Lower leg skin (tissue), 3 donors: ENCODE measurements at regions not wholly inside any gene's neighbourhood (a gene's known extent, or its start where the extent isn't known, plus 50 kb on each side); places are given as distances from the start of the nearest gene placed in this dataset.

Experiments used
- POLR2A ChIP-seq, 2 donors: fragments of 450-650 bp; IDR thresholded peaks; one replicate each; pipeline ENCODE4 v1.6.1; 2016 to 2017; ENCODE audit warnings: antibody characterized with exemption in 2 of 2, mild to moderate bottlenecking in 1 of 2, moderate library complexity in 1 of 2
- TF ChIP-seq, protein P1 (sequence below), 3 donors: fragments of 450-650 bp; IDR thresholded peaks; one replicate each; pipeline ENCODE4 v1.5.1; 2016; ENCODE audit warnings: antibody characterized with exemption in 3 of 3, mild to moderate bottlenecking in 3 of 3, moderate library complexity in 2 of 3

GRCh38 chr12:31797230-31797872 lies 68.5 kb upstream of the AMN1 start:
- no peak for TF ChIP-seq POLR2A (IDR thresholded peaks at IDR 0.05)
- TF ChIP-seq, protein P1, sequence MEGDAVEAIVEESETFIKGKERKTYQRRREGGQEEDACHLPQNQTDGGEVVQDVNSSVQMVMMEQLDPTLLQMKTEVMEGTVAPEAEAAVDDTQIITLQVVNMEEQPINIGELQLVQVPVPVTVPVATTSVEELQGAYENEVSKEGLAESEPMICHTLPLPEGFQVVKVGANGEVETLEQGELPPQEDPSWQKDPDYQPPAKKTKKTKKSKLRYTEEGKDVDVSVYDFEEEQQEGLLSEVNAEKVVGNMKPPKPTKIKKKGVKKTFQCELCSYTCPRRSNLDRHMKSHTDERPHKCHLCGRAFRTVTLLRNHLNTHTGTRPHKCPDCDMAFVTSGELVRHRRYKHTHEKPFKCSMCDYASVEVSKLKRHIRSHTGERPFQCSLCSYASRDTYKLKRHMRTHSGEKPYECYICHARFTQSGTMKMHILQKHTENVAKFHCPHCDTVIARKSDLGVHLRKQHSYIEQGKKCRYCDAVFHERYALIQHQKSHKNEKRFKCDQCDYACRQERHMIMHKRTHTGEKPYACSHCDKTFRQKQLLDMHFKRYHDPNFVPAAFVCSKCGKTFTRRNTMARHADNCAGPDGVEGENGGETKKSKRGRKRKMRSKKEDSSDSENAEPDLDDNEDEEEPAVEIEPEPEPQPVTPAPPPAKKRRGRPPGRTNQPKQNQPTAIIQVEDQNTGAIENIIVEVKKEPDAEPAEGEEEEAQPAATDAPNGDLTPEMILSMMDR (IDR thresholded peaks at IDR 0.05): no peak
